SK-N-SH treated with all-trans-retinoic acid at 6 μM for 48 hours (cell line): ENCODE measurements at regions not wholly inside any gene's neighbourhood (a gene's known extent, or its start where the extent isn't known, plus 50 kb on each side); places are given as distances from the start of the nearest gene placed in this dataset.

ENCODE experiments used
- ATAC-seq: fragments of 200-7000 bp; cut with Tn5 transposase; 3 replicates; pipeline ENCODE4 v1.9.1; 2020; ENCODE audit warnings: mild to moderate bottlenecking, moderate library complexity
- ARNTL ChIP-seq: fragments of 450-650 bp; formaldehyde crosslinking; IDR thresholded peaks from 2 replicates; pipeline ENCODE4 v1.5.0; 2020; ENCODE audit warnings: low read depth, mild to moderate bottlenecking, moderate library complexity, borderline replicate concordance
- BACH2 ChIP-seq: fragments of 250-450 bp; sonication (Bioruptor Pico); IDR thresholded peaks from 2 replicates; pipeline ENCODE4 v1.9.0; 2021; ENCODE audit warnings: mild to moderate bottlenecking, borderline replicate concordance
- CREB5 ChIP-seq: fragments of 250-450 bp; sonication (Bioruptor Pico); IDR thresholded peaks from 2 replicates; pipeline ENCODE4 v1.5.1; 2020; ENCODE audit warnings: low read depth, mild to moderate bottlenecking, moderate library complexity
- CSDC2 ChIP-seq: fragments of 250-450 bp; sonication (Bioruptor Pico); IDR thresholded peaks from 2 replicates; pipeline ENCODE4 v1.5.0; 2020; ENCODE audit warnings: mild to moderate bottlenecking, moderate library complexity
- CSRNP3 ChIP-seq: fragments of 250-450 bp; sonication (Bioruptor Pico); IDR thresholded peaks from 2 replicates; pipeline ENCODE4 v1.5.1; 2021; ENCODE audit warnings: mild to moderate bottlenecking, moderate library complexity
- ESRRG ChIP-seq: fragments of 250-450 bp; sonication (Bioruptor Pico); IDR thresholded peaks from 2 replicates; pipeline ENCODE4 v1.6.1; 2021; ENCODE audit warnings: mild to moderate bottlenecking
- GLIS3 ChIP-seq: fragments of 250-450 bp; sonication (Bioruptor Pico); IDR thresholded peaks from 2 replicates; pipeline ENCODE4 v1.5.0; 2020; ENCODE audit warnings: mild to moderate bottlenecking, moderate library complexity
- ISL1 ChIP-seq: fragments of 250-450 bp; sonication (Bioruptor Pico); IDR thresholded peaks from 2 replicates; pipeline ENCODE4 v2.1.2; 2022; ENCODE audit warnings: mild to moderate bottlenecking, moderate library complexity
- OSR1 ChIP-seq: fragments of 250-450 bp; sonication (Bioruptor Pico); IDR thresholded peaks from 2 replicates; pipeline ENCODE4 v1.8.0; 2022; ENCODE audit warnings: moderate library complexity, mild to moderate bottlenecking, inconsistent platforms
- PATZ1 ChIP-seq: fragments of 250-450 bp; sonication (Bioruptor Pico); IDR thresholded peaks from 2 replicates; pipeline ENCODE4 v1.8.0; 2020; ENCODE audit warnings: mild to moderate bottlenecking, moderate library complexity, borderline replicate concordance
- POU6F1 ChIP-seq: fragments of 250-450 bp; sonication (Bioruptor Pico); IDR thresholded peaks from 2 replicates; pipeline ENCODE4 v1.8.0; 2021; ENCODE audit warnings: low read depth, mild to moderate bottlenecking, moderate library complexity, borderline replicate concordance
- PPARA ChIP-seq: fragments of 250-450 bp; sonication (Bioruptor Pico); IDR thresholded peaks from 2 replicates; pipeline ENCODE4 v1.5.0; 2020; ENCODE audit warnings: mild to moderate bottlenecking, borderline replicate concordance
- RARB ChIP-seq: fragments of 250-450 bp; sonication (Bioruptor Pico); IDR thresholded peaks from 2 replicates; pipeline ENCODE4 v1.8.0; 2021; ENCODE audit warnings: mild to moderate bottlenecking, moderate library complexity
- SNAI2 ChIP-seq: fragments of 250-450 bp; sonication (Bioruptor Pico); IDR thresholded peaks from 2 replicates; pipeline ENCODE4 v1.5.0; 2020; ENCODE audit warnings: mild to moderate bottlenecking, moderate library complexity
- TCF4 ChIP-seq: fragments of 250-450 bp; sonication (Bioruptor Pico); IDR thresholded peaks from 2 replicates; pipeline ENCODE4 v1.8.0; 2021; ENCODE audit warnings: mild to moderate bottlenecking, moderate library complexity, borderline replicate concordance
- ZC3H10 ChIP-seq: fragments of 250-450 bp; sonication (Bioruptor Pico); IDR thresholded peaks from 2 replicates; pipeline ENCODE4 v1.5.1; 2021; ENCODE audit warnings: mild to moderate bottlenecking, moderate library complexity
- ZNF565 ChIP-seq: fragments of 450-650 bp; formaldehyde crosslinking; conservative IDR thresholded peaks from 2 replicates; pipeline ENCODE4 v1.5.0; 2020; ENCODE audit warnings: low read depth, mild to moderate bottlenecking, moderate library complexity
- ZNF70 ChIP-seq: fragments of 450-650 bp; formaldehyde crosslinking; IDR thresholded peaks from 2 replicates; pipeline ENCODE4 v1.5.0; 2020; ENCODE audit warnings: mild to moderate bottlenecking, moderate library complexity
- ZNF8 ChIP-seq: fragments of 450-650 bp; formaldehyde crosslinking; IDR thresholded peaks from 2 replicates; pipeline ENCODE4 v1.5.0; 2020; ENCODE audit warnings: mild to moderate bottlenecking, moderate library complexity

- TF ChIP-seq TCF4 (CRISPR knock-in tag) = no peak
- TF ChIP-seq OSR1 (CRISPR knock-in tag) = no peak
- TF ChIP-seq, all 23 proteins: peak for 0
- ATAC-seq = no peak
Observed at GRCh38 chr4:181761156-181761555, 482.0 kb upstream of the TENM3 start.

- ATAC-seq = no peak
- no peak for TF ChIP-seq ZC3H10 (CRISPR knock-in tag)
- TF ChIP-seq PATZ1 (CRISPR knock-in tag) = no peak
- no peak for TF ChIP-seq ISL1 (CRISPR knock-in tag)
- TF ChIP-seq PPARA (CRISPR knock-in tag) = no peak
- TF ChIP-seq TCF4 (CRISPR knock-in tag) = no peak
- no peak for TF ChIP-seq ZNF565 (CRISPR knock-in tag)
- TF ChIP-seq GLIS3 (CRISPR knock-in tag) = no peak
- no peak for TF ChIP-seq CSRNP3 (CRISPR knock-in tag)
Observed at GRCh38 chr4:181766061-181766548, 477.1 kb upstream of the TENM3 start.

- ATAC-seq = no peak; the same call in 2 of the 3 replicates
- TF ChIP-seq ZNF70 (CRISPR knock-in tag) (no peak), CREB5 (CRISPR knock-in tag) (no peak), POU6F1 (no peak), SNAI2 (no peak), ARNTL (no peak)
Observed at GRCh38 chr4:181770971-181771370, 472.2 kb upstream of the TENM3 start.

GRCh38 chr4:181775298-181775697 lies 467.9 kb upstream of the TENM3 start:
- ATAC-seq = no peak

GRCh38 chr4:181776264-181777054 lies 466.7 kb upstream of the TENM3 start:
- no peak for ATAC-seq
- TF ChIP-seq CSDC2 (CRISPR knock-in tag) = no peak
- no peak for TF ChIP-seq ZNF70 (CRISPR knock-in tag)
- no peak for TF ChIP-seq OSR1 (CRISPR knock-in tag)
- TF ChIP-seq CREB5 (CRISPR knock-in tag) = no peak

More at GRCh38 chr4:181775298-181775697, 467.9 kb upstream of the TENM3 start:
- TF ChIP-seq ZNF565 (CRISPR knock-in tag) (no peak), ESRRG (CRISPR knock-in tag) (no peak), ZNF70 (CRISPR knock-in tag) (no peak), PPARA (CRISPR knock-in tag) (no peak), ZNF8 (CRISPR knock-in tag) (no peak), ISL1 (CRISPR knock-in tag) (no peak), ZC3H10 (CRISPR knock-in tag) (no peak), OSR1 (CRISPR knock-in tag) (no peak), BACH2 (no peak), TCF4 (CRISPR knock-in tag) (no peak), RARB (CRISPR knock-in tag) (no peak)
